ENCODE measurements at regions not wholly inside any gene's neighbourhood (a gene's known extent, or its start where the extent isn't known, plus 50 kb on each side); places are given as distances from the start of the nearest gene placed in this dataset.

DNA sequence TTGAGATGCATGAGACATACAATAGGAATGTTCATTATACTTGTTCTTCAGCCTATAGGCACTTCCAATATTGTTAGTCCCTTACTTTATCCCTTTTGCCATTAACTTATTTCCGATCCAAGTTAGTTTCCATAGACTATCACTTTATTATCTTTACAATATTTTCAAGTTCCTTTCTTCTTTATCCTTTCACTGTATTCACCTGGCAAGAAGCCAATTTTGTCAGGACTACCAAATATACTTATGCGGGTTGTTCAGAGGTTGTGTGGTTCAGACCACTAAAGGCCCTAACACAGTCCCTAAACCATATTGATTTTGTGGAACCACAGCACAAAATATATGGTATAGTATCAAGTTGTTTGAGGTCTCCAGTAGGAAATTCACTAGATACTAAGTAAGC lies 245.0 kb upstream of the HTR2C start:
- TF ChIP-seq POLR2A (IDR thresholded peaks at IDR 0.05): no peak
- TF ChIP-seq, protein P1, sequence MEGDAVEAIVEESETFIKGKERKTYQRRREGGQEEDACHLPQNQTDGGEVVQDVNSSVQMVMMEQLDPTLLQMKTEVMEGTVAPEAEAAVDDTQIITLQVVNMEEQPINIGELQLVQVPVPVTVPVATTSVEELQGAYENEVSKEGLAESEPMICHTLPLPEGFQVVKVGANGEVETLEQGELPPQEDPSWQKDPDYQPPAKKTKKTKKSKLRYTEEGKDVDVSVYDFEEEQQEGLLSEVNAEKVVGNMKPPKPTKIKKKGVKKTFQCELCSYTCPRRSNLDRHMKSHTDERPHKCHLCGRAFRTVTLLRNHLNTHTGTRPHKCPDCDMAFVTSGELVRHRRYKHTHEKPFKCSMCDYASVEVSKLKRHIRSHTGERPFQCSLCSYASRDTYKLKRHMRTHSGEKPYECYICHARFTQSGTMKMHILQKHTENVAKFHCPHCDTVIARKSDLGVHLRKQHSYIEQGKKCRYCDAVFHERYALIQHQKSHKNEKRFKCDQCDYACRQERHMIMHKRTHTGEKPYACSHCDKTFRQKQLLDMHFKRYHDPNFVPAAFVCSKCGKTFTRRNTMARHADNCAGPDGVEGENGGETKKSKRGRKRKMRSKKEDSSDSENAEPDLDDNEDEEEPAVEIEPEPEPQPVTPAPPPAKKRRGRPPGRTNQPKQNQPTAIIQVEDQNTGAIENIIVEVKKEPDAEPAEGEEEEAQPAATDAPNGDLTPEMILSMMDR (IDR thresholded peaks at IDR 0.05): no peak

All from upper lobe of left lung (tissue), 4 donors.